ENCODE measurements at regions not wholly inside any gene's neighbourhood (a gene's known extent, or its start where the extent isn't known, plus 50 kb on each side); places are given as distances from the start of the nearest gene placed in this dataset.
A peak's percentile ranks its signal among the peaks of the same experiment; 100 is the strongest.

- DNase-seq (ENCODE audit: extremely low spot score), result no peak
- CTCF ChIA-PET, result no interaction called here
- POLR2A ChIA-PET, result no interaction called here
- no peak for TF ChIP-seq SP1 (IDR thresholded peaks at IDR 0.05)
- no peak for TF ChIP-seq LEF1 (IDR thresholded peaks at IDR 0.05; ENCODE audit: borderline replicate concordance)
- no peak for TF ChIP-seq NFRKB (IDR thresholded peaks at IDR 0.05)
- TF ChIP-seq FOXM1 (IDR thresholded peaks at IDR 0.05; ENCODE audit: borderline replicate concordance), result no peak
- no peak for TF ChIP-seq ELF4 (IDR thresholded peaks at IDR 0.05)
- no peak for TF ChIP-seq FOXK2 (IDR thresholded peaks at IDR 0.05)
- no peak for TF ChIP-seq HDGF (IDR thresholded peaks at IDR 0.05; ENCODE audit: borderline replicate concordance)
- no peak for TF ChIP-seq PKNOX1 (IDR thresholded peaks at IDR 0.05)
- no peak for TF ChIP-seq SUZ12 (IDR thresholded peaks at IDR 0.05)
- no peak for TF ChIP-seq L3MBTL2 (conservative IDR thresholded peaks at IDR 0.05)
- no peak for TF ChIP-seq FOXA1 (IDR thresholded peaks at IDR 0.05)
- TF ChIP-seq ARNT (IDR thresholded peaks at IDR 0.05), result no peak
- TF ChIP-seq ZNF384 (IDR thresholded peaks at IDR 0.05), result no peak
- no peak for TF ChIP-seq CTBP1 (IDR thresholded peaks at IDR 0.05; ENCODE audit: borderline replicate concordance)
- TF ChIP-seq BHLHE40 (IDR thresholded peaks at IDR 0.05; ENCODE audit: borderline replicate concordance), result no peak
- TF ChIP-seq TARDBP (IDR thresholded peaks at IDR 0.05), result no peak
Observed at GRCh38 chr14:37859177-37859576, 263.7 kb downstream of the TTC6 start.

- POLR2A ChIA-PET, result no interaction called here
- DNase-seq (ENCODE audit: extremely low spot score), result no peak
- TF ChIP-seq PKNOX1 (IDR thresholded peaks at IDR 0.05) (0 out of 2 replicates have a peak, but pooled peaks have one; percentile 31), ELF4 (IDR thresholded peaks at IDR 0.05) (no peak), ARNT (IDR thresholded peaks at IDR 0.05) (no peak), FOXM1 (IDR thresholded peaks at IDR 0.05; ENCODE audit: borderline replicate concordance) (no peak)
- CTCF ChIA-PET, result no interaction called here
Observed at GRCh38 chr14:37862263-37862662, 266.8 kb downstream of the TTC6 start.

- TF ChIP-seq FOXA1 (IDR thresholded peaks at IDR 0.05) (no peak), SP1 (IDR thresholded peaks at IDR 0.05) (no peak), LEF1 (IDR thresholded peaks at IDR 0.05; ENCODE audit: borderline replicate concordance) (no peak), PKNOX1 (IDR thresholded peaks at IDR 0.05) (no peak), FOXK2 (IDR thresholded peaks at IDR 0.05) (no peak), ELF4 (IDR thresholded peaks at IDR 0.05) (no peak), SUZ12 (IDR thresholded peaks at IDR 0.05) (no peak), ARNT (IDR thresholded peaks at IDR 0.05) (no peak)
- no peak for DNase-seq (ENCODE audit: extremely low spot score)
- ChIA-PET CTCF (no interaction called here), POLR2A (no interaction called here)
Observed at GRCh38 chr14:37864128-37864527, 268.7 kb downstream of the TTC6 start.

GRCh38 chr14:37864861-37865718 lies 269.7 kb downstream of the TTC6 start:
- ChIA-PET POLR2A (no interaction called here), CTCF (no interaction called here)
- no peak for TF ChIP-seq NFRKB (IDR thresholded peaks at IDR 0.05)
- TF ChIP-seq L3MBTL2 (conservative IDR thresholded peaks at IDR 0.05), result no peak
- no peak for TF ChIP-seq FOXM1 (IDR thresholded peaks at IDR 0.05; ENCODE audit: borderline replicate concordance)
- no peak for TF ChIP-seq SP1 (IDR thresholded peaks at IDR 0.05)
- no peak for TF ChIP-seq CTBP1 (IDR thresholded peaks at IDR 0.05; ENCODE audit: borderline replicate concordance)
- TF ChIP-seq FOXA1 (IDR thresholded peaks at IDR 0.05), result no peak
- TF ChIP-seq ELF4 (IDR thresholded peaks at IDR 0.05), result no peak
- TF ChIP-seq LEF1 (IDR thresholded peaks at IDR 0.05; ENCODE audit: borderline replicate concordance), result no peak
- no peak for TF ChIP-seq SUZ12 (IDR thresholded peaks at IDR 0.05)
- no peak for TF ChIP-seq TARDBP (IDR thresholded peaks at IDR 0.05)
- no peak for TF ChIP-seq PKNOX1 (IDR thresholded peaks at IDR 0.05)
- TF ChIP-seq ARNT (IDR thresholded peaks at IDR 0.05), result no peak
- no peak for TF ChIP-seq ZNF384 (IDR thresholded peaks at IDR 0.05)
- TF ChIP-seq BHLHE40 (IDR thresholded peaks at IDR 0.05; ENCODE audit: borderline replicate concordance), result no peak
- no peak for TF ChIP-seq FOXK2 (IDR thresholded peaks at IDR 0.05)
- TF ChIP-seq HDGF (IDR thresholded peaks at IDR 0.05; ENCODE audit: borderline replicate concordance), result no peak
- no peak for DNase-seq (ENCODE audit: extremely low spot score)

GRCh38 chr14:37865719-37866549 lies 270.5 kb downstream of the TTC6 start:
- POLR2A ChIA-PET, result no interaction called here
- no peak for DNase-seq (ENCODE audit: extremely low spot score)
- TF ChIP-seq FOXA1 (IDR thresholded peaks at IDR 0.05) (no peak), SP1 (IDR thresholded peaks at IDR 0.05) (no peak), LEF1 (IDR thresholded peaks at IDR 0.05; ENCODE audit: borderline replicate concordance) (no peak), NFRKB (IDR thresholded peaks at IDR 0.05) (no peak), CTBP1 (IDR thresholded peaks at IDR 0.05; ENCODE audit: borderline replicate concordance) (no peak), PKNOX1 (IDR thresholded peaks at IDR 0.05) (no peak), L3MBTL2 (conservative IDR thresholded peaks at IDR 0.05) (no peak), TARDBP (IDR thresholded peaks at IDR 0.05) (no peak), ARNT (IDR thresholded peaks at IDR 0.05) (no peak), ZNF384 (IDR thresholded peaks at IDR 0.05) (no peak), FOXK2 (IDR thresholded peaks at IDR 0.05) (no peak), BHLHE40 (IDR thresholded peaks at IDR 0.05; ENCODE audit: borderline replicate concordance) (no peak), SUZ12 (IDR thresholded peaks at IDR 0.05) (no peak)
- CTCF ChIA-PET, result no interaction called here

Measured in HEK293T (cell line).